GM23338 (cell line): ENCODE measurements at regions not wholly inside any gene's neighbourhood (a gene's known extent, or its start where the extent isn't known, plus 50 kb on each side); places are given as distances from the start of the nearest gene placed in this dataset.

ENCODE experiments used
- ATAC-seq: fragments of 200-7000 bp; cut with Tn5 transposase; 3 replicates; pipeline ENCODE4 v1.9.1; 2020
- DNase-seq: peaks from one replicate; pipeline ENCODE4 v3.0.0-alpha.2; 2015; ENCODE audit warnings: low spot score
- H2AFZ ChIP-seq: fragments of 200-600 bp; sonication (generic); 2 replicates; pipeline ENCODE4 v1.8.0; 2016; ENCODE audit warnings: antibody characterized with exemption, mild to moderate bottlenecking, moderate library complexity
- H3F3A ChIP-seq: fragments of 200-600 bp; sonication (generic); replicated peaks from 2 replicates; pipeline ENCODE4 v1.8.0; 2017; ENCODE audit warnings: antibody characterized with exemption, mixed run types, low read depth
- H3K27ac ChIP-seq: fragments of 200-600 bp; sonication (generic); 2 replicates; pipeline ENCODE4 v1.6.1; 2016; ENCODE audit warnings: low read depth
- H3K27me3 ChIP-seq: fragments of 200-600 bp; sonication (generic); 2 replicates; pipeline ENCODE4 v1.8.0; 2016; ENCODE audit warnings: mild to moderate bottlenecking, mixed run types, moderate library complexity; ENCODE audit not compliant: insufficient read depth
- H3K36me3 ChIP-seq: fragments of 200-600 bp; sonication (generic); 2 replicates; pipeline ENCODE4 v1.8.0; 2016; ENCODE audit warnings: mild to moderate bottlenecking; ENCODE audit not compliant: insufficient read depth
- H3K4me1 ChIP-seq: fragments of 200-600 bp; sonication (generic); 2 replicates; pipeline ENCODE4 v1.8.0; 2016; ENCODE audit warnings: mild to moderate bottlenecking, moderate library complexity; ENCODE audit not compliant: insufficient read depth
- H3K4me2 ChIP-seq: fragments of 200-600 bp; sonication (generic); 2 replicates; pipeline ENCODE4 v1.7.1; 2017; ENCODE audit warnings: mixed run types
- H3K4me3 ChIP-seq: fragments of 200-600 bp; sonication (generic); 2 replicates; pipeline ENCODE4 v1.6.1; 2016; ENCODE audit warnings: mixed run types
- H3K79me2 ChIP-seq: fragments of 200-600 bp; sonication (generic); replicated peaks from 2 replicates; pipeline ENCODE4 v1.8.0; 2017; ENCODE audit warnings: mild to moderate bottlenecking; ENCODE audit not compliant: insufficient read depth
- H3K9me2 ChIP-seq: fragments of 200-600 bp; sonication (generic); 2 replicates; pipeline ENCODE4 v1.8.0; 2017; ENCODE audit not compliant: insufficient read depth
- H4K20me1 ChIP-seq: fragments of 200-600 bp; sonication (generic); replicated peaks from 2 replicates; pipeline ENCODE4 v1.8.0; 2017; ENCODE audit warnings: mild to moderate bottlenecking; ENCODE audit not compliant: insufficient read depth
- H3K27ac Mint-ChIP-seq: 2 replicates; pipeline ENCODE4 v1.8.0; 2020; ENCODE audit warnings: inconsistent platforms, mild to moderate bottlenecking, moderate library complexity, mixed read lengths
- H3K27me3 Mint-ChIP-seq: 3 replicates; pipeline ENCODE4 v1.8.0; 2022; ENCODE audit warnings: low read depth, mild to moderate bottlenecking, moderate library complexity, mixed read lengths, inconsistent platforms; ENCODE audit not compliant: insufficient read depth, poor library complexity
- H3K36me3 Mint-ChIP-seq: 3 replicates; pipeline ENCODE4 v1.8.0; 2021; ENCODE audit warnings: low read depth, mild to moderate bottlenecking, inconsistent platforms, moderate library complexity, mixed read lengths
- H3K4me1 Mint-ChIP-seq: 3 replicates; pipeline ENCODE4 v1.8.0; 2020; ENCODE audit warnings: mild to moderate bottlenecking, inconsistent platforms, mixed read lengths
- H3K4me3 Mint-ChIP-seq: 3 replicates; pipeline ENCODE4 v1.8.0; 2021; ENCODE audit warnings: moderate library complexity, mild to moderate bottlenecking, inconsistent platforms, mixed read lengths
- H3K9me3 Mint-ChIP-seq: 3 replicates; pipeline ENCODE4 v1.8.0; 2020; ENCODE audit warnings: moderate library complexity, mild to moderate bottlenecking, inconsistent platforms, mixed read lengths
- CREB1 ChIP-seq: fragments of 250-450 bp; sonication (Bioruptor Pico); IDR thresholded peaks from 2 replicates; pipeline ENCODE4 v1.5.0; 2020; ENCODE audit warnings: low read depth, mild to moderate bottlenecking, moderate library complexity
- EZH2 ChIP-seq: fragments of 200-600 bp; sonication (generic); IDR thresholded peaks from one replicate; pipeline ENCODE4 v1.8.0; 2017; ENCODE audit warnings: antibody characterized with exemption, mild to moderate bottlenecking, low read depth; ENCODE audit not compliant: unreplicated experiment
- EZH2phosphoT487 ChIP-seq: fragments of 200-600 bp; sonication (generic); IDR thresholded peaks from one replicate; pipeline ENCODE4 v1.8.1; 2018; ENCODE audit warnings: antibody characterized with exemption; ENCODE audit not compliant: unreplicated experiment
- JUNB ChIP-seq: IDR thresholded peaks from one replicate; pipeline ENCODE4 v1.6.1; 2016; ENCODE audit warnings: antibody characterized with exemption; ENCODE audit not compliant: unreplicated experiment
- POLR2AphosphoS5 ChIP-seq: IDR thresholded peaks from 2 replicates; pipeline ENCODE4 v1.6.1; 2016; ENCODE audit warnings: antibody characterized with exemption, low read depth
- STAT1 ChIP-seq: IDR thresholded peaks from one replicate; pipeline ENCODE4 v1.6.1; 2016; ENCODE audit warnings: antibody characterized with exemption; ENCODE audit not compliant: unreplicated experiment
- ZNF114 ChIP-seq: fragments of 250-450 bp; sonication (Bioruptor Pico); IDR thresholded peaks from 2 replicates; pipeline ENCODE4 v1.5.0; 2020; ENCODE audit warnings: mild to moderate bottlenecking, moderate library complexity
- ZNF331 ChIP-seq: fragments of 250-450 bp; sonication (Bioruptor Pico); IDR thresholded peaks from 2 replicates; pipeline ENCODE4 v1.5.0; 2020; ENCODE audit warnings: low read depth, mild to moderate bottlenecking, moderate library complexity
- TF ChIP-seq, protein P1 (sequence below), 2 experiments: fragments of 200-600 bp in 1 of 2; sonication (generic) in 1 of 2; conservative IDR thresholded peaks; 2 replicates each; pipeline versions ENCODE4 v1.5.1 to v1.6.1; 2016 to 2017; ENCODE audit warnings: antibody characterized with exemption in 2 of 2, low read depth in 2 of 2, mild to moderate bottlenecking in 2 of 2, moderate library complexity in 1 of 2
- TF ChIP-seq, protein P2 (sequence below): IDR thresholded peaks from one replicate; pipeline ENCODE4 v1.6.1; 2018; ENCODE audit warnings: antibody characterized with exemption; ENCODE audit not compliant: unreplicated experiment

DNA sequence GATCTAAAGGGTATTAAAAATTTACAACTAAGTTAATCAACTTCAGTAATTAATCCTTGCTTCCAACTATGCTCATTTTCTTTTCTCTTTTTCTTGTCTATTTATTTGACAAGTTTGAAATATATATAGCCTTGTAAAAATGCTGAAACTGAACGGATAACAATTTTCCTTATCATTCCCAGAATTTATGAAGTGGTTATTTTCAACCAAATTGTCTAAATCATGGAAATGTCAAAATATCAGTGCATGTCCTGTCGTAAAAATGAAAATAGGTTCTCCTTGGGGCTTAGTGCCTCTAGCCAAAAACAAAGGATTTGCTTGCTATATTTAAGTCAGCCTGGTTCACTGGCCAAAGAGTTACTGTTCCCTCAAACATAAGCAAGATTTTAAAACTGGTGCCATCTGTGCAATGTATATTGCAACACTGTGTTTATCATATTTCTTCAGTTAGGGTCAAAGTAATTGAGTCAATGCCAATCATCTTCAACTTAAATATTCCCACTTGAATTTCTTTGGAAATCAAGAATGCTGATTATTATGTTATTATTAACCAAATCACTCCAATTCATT, 798.3 kb downstream of the MAT2B start (continued):
- TF ChIP-seq, protein P1, sequence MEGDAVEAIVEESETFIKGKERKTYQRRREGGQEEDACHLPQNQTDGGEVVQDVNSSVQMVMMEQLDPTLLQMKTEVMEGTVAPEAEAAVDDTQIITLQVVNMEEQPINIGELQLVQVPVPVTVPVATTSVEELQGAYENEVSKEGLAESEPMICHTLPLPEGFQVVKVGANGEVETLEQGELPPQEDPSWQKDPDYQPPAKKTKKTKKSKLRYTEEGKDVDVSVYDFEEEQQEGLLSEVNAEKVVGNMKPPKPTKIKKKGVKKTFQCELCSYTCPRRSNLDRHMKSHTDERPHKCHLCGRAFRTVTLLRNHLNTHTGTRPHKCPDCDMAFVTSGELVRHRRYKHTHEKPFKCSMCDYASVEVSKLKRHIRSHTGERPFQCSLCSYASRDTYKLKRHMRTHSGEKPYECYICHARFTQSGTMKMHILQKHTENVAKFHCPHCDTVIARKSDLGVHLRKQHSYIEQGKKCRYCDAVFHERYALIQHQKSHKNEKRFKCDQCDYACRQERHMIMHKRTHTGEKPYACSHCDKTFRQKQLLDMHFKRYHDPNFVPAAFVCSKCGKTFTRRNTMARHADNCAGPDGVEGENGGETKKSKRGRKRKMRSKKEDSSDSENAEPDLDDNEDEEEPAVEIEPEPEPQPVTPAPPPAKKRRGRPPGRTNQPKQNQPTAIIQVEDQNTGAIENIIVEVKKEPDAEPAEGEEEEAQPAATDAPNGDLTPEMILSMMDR (conservative IDR thresholded peaks at IDR 0.05; ENCODE audit: low read depth in 2 of 2) = no peak

DNA sequence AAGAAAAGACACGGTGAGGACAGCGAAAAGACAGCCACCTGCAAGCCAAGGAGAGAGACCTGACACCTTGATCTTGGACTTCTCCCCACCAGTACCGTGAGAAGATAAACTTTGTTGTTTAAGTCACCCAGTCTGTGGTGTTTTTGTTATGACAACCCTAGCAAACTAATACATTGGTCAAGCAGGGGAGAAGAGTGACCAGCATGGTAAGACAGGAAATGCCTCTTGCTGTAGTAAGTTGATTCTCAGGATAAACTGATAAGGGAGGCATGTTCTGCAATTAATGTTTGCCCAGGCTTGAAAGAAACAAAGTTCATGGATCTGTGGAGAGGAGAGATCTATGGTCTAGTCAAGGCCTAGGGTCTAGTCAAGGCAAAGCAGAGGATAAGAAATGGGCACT, 801.2 kb downstream of the MAT2B start:
- no peaks in the 10 kb centered on the region for H3K79me2 ChIP-seq
- H3K4me1 ChIP-seq = no peaks in the 10 kb centered on the region
- no peak for TF ChIP-seq ZNF114 (CRISPR knock-in tag)
- TF ChIP-seq EZH2 = no peak
- no peak for TF ChIP-seq POLR2AphosphoS5
- no peak for TF ChIP-seq STAT1
- TF ChIP-seq CREB1 (CRISPR knock-in tag) = no peak
- TF ChIP-seq EZH2phosphoT487 = no peak
- TF ChIP-seq, protein P1 (conservative IDR thresholded peaks at IDR 0.05; ENCODE audit: low read depth in 2 of 2) = no peak
- no peak for ATAC-seq
- H3K27me3 Mint-ChIP-seq = no peaks in the 10 kb centered on the region
- no peak overlapping the region for H3K4me3 ChIP-seq
- no peak overlapping the region for H3K4me2 ChIP-seq
- H3K9me2 ChIP-seq = no peaks in the 10 kb centered on the region; the same call in 1 of the 2 replicates
- H3K27ac Mint-ChIP-seq = no peak overlapping the region
- H4K20me1 ChIP-seq = no peaks in the 10 kb centered on the region
- no peak overlapping the region for H3K27ac ChIP-seq
- H3K4me3 Mint-ChIP-seq = no peak overlapping the region
- DNase-seq = no peak
- no peaks in the 10 kb centered on the region for H3K9me3 Mint-ChIP-seq
- no peaks in the 10 kb centered on the region for H3K36me3 ChIP-seq
- no peaks in the 10 kb centered on the region for H3K27me3 ChIP-seq
- no peak overlapping the region for H2AFZ ChIP-seq
- H3K4me1 Mint-ChIP-seq = no peaks in the 10 kb centered on the region
- no peaks in the 10 kb centered on the region for H3K36me3 Mint-ChIP-seq
- H3F3A ChIP-seq = no peaks in the 10 kb centered on the region

DNA sequence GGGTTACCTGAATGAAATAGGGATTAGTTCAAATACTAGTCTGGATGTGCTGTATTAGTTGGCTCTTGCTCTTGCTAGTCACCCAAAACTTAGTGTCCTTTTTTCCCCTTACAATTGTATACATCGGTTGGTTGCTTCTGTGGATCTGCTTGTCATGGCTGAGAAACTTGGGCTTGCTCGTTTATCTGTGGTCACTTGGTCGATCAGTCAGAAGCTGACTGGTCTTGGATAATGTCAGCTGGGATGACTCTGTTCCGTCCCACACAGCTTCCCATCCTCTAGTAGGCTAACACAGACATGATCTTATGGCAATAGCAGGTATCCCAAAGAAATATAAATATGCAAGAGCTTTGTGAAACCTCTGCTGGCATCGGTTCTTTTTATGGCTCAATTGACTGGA, 807.4 kb downstream of the MAT2B start:
- DNase-seq (no peak), ATAC-seq (no peak)
- Mint-ChIP-seq H3K9me3 (no peaks in the 10 kb centered on the region), H3K27ac (no peak overlapping the region), H3K36me3 (no peaks in the 10 kb centered on the region), H3K4me3 (no peak overlapping the region), H3K4me1 (no peaks in the 10 kb centered on the region), H3K27me3 (no peaks in the 10 kb centered on the region)
- H3K4me3 ChIP-seq = no peak overlapping the region
- no peaks in the 10 kb centered on the region for H3K27me3 ChIP-seq
- H3K9me2 ChIP-seq = no peaks in the 10 kb centered on the region
- H3K27ac ChIP-seq = no peak overlapping the region
- H3K4me2 ChIP-seq = no peak overlapping the region
- no peak overlapping the region for H2AFZ ChIP-seq
- H3K4me1 ChIP-seq = no peaks in the 10 kb centered on the region
- H3F3A ChIP-seq = no peaks in the 10 kb centered on the region
- no peaks in the 10 kb centered on the region for H3K36me3 ChIP-seq
- H4K20me1 ChIP-seq = no peaks in the 10 kb centered on the region
- no peaks in the 10 kb centered on the region for H3K79me2 ChIP-seq
- TF ChIP-seq STAT1 (no peak), JUNB (no peak), CREB1 (CRISPR knock-in tag) (no peak), POLR2AphosphoS5 (no peak), ZNF331 (CRISPR knock-in tag) (no peak)
- TF ChIP-seq, protein P2, sequence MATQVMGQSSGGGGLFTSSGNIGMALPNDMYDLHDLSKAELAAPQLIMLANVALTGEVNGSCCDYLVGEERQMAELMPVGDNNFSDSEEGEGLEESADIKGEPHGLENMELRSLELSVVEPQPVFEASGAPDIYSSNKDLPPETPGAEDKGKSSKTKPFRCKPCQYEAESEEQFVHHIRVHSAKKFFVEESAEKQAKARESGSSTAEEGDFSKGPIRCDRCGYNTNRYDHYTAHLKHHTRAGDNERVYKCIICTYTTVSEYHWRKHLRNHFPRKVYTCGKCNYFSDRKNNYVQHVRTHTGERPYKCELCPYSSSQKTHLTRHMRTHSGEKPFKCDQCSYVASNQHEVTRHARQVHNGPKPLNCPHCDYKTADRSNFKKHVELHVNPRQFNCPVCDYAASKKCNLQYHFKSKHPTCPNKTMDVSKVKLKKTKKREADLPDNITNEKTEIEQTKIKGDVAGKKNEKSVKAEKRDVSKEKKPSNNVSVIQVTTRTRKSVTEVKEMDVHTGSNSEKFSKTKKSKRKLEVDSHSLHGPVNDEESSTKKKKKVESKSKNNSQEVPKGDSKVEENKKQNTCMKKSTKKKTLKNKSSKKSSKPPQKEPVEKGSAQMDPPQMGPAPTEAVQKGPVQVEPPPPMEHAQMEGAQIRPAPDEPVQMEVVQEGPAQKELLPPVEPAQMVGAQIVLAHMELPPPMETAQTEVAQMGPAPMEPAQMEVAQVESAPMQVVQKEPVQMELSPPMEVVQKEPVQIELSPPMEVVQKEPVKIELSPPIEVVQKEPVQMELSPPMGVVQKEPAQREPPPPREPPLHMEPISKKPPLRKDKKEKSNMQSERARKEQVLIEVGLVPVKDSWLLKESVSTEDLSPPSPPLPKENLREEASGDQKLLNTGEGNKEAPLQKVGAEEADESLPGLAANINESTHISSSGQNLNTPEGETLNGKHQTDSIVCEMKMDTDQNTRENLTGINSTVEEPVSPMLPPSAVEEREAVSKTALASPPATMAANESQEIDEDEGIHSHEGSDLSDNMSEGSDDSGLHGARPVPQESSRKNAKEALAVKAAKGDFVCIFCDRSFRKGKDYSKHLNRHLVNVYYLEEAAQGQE = no peak
